Kidney capillary endothelial cell (primary cell): ENCODE measurements at regions not wholly inside any gene's neighbourhood (a gene's known extent, or its start where the extent isn't known, plus 50 kb on each side); places are given as distances from the start of the nearest gene placed in this dataset.

Source experiments
- DNase-seq: peaks from one replicate; pipeline ENCODE4 v3.0.0-alpha.2; 2018; ENCODE audit warnings: low spot score

GRCh38 chr9:73655831-73656230 is 504.2 kb downstream of the ANXA1 start:
- DNase-seq, result no peak

- no peak for DNase-seq
Observed at GRCh38 chr9:73665253-73665652, 513.6 kb downstream of the ANXA1 start.

GRCh38 chr9:73667749-73668148 is 516.1 kb downstream of the ANXA1 start:
- no peak for DNase-seq

GRCh38 chr9:73680831-73681230 is 529.2 kb downstream of the ANXA1 start:
- no peak for DNase-seq

GRCh38 chr9:73682789-73683188 is 531.1 kb downstream of the ANXA1 start:
- no peak for DNase-seq

GRCh38 chr9:73683862-73684591 is 532.4 kb downstream of the ANXA1 start:
- peak; percentile 2 for DNase-seq

- DNase-seq, result no peak
Observed at GRCh38 chr9:73684601-73685000, 532.9 kb downstream of the ANXA1 start.

- DNase-seq, result no peak
Observed at GRCh38 chr9:73685786-73686185, 534.1 kb downstream of the ANXA1 start.

GRCh38 chr9:73689051-73689870 is 537.6 kb downstream of the ANXA1 start:
- DNase-seq, result no peak

GRCh38 chr9:73701415-73702057 is 549.9 kb downstream of the ANXA1 start:
- no peak for DNase-seq

- DNase-seq, result no peak
Observed at GRCh38 chr9:73714294-73714693, 562.6 kb downstream of the ANXA1 start.

- DNase-seq, result no peak
Observed at GRCh38 chr9:73715591-73715990, 563.9 kb downstream of the ANXA1 start.

GRCh38 chr9:73719660-73720059 is 568.0 kb downstream of the ANXA1 start:
- DNase-seq, result no peak

- DNase-seq, result no peak
Observed at GRCh38 chr9:73720601-73721000, 568.9 kb downstream of the ANXA1 start.

GRCh38 chr9:73736270-73736669 is 584.6 kb downstream of the ANXA1 start:
- DNase-seq, result no peak

GRCh38 chr9:73738741-73739530 is 587.3 kb downstream of the ANXA1 start:
- no peak for DNase-seq

GRCh38 chr9:73741316-73741715 is 589.7 kb downstream of the ANXA1 start:
- no peak for DNase-seq

- DNase-seq, result no peak
Observed at GRCh38 chr9:73742412-73742811, 590.7 kb downstream of the ANXA1 start.

- no peak for DNase-seq
Observed at GRCh38 chr9:73743826-73744225, 592.2 kb downstream of the ANXA1 start.

GRCh38 chr9:73745598-73745997 is 593.9 kb downstream of the ANXA1 start:
- no peak for DNase-seq

GRCh38 chr9:73753171-73753570 is 601.5 kb downstream of the ANXA1 start:
- DNase-seq, result no peak

GRCh38 chr9:73761905-73762304 is 610.2 kb downstream of the ANXA1 start:
- DNase-seq, result no peak
